ENCODE measurements at regions not wholly inside any gene's neighbourhood (a gene's known extent, or its start where the extent isn't known, plus 50 kb on each side); places are given as distances from the start of the nearest gene placed in this dataset.

GRCh38 chr5:125196481-125197111 is 450.2 kb upstream of the ZNF608 start:
- DNase-seq (no peak), ATAC-seq (peak; percentile 91)
- intact Hi-C loops (cut with DNase I, micrococcal nuclease), result no loop called here

- intact Hi-C loops (cut with DNase I, micrococcal nuclease), result no loop called here
- DNase-seq, result no peak
- no peak for ATAC-seq
Measured at GRCh38 chr5:125197321-125197720, 450.9 kb upstream of the ZNF608 start.

GRCh38 chr5:125198270-125198974 is 452.0 kb upstream of the ZNF608 start:
- DNase-seq, result peak; percentile 71 to 80
- intact Hi-C loops (cut with DNase I, micrococcal nuclease), result no loop called here
- ATAC-seq, result peak; percentile 70

GRCh38 chr5:125199373-125199772 is 452.9 kb upstream of the ZNF608 start:
- no peak for ATAC-seq
- intact Hi-C loops (cut with DNase I, micrococcal nuclease), result no loop called here
- DNase-seq, result no peak

GRCh38 chr5:125199968-125200865 is 453.8 kb upstream of the ZNF608 start:
- ATAC-seq (no peak), DNase-seq (no peak)
- intact Hi-C loops (cut with DNase I, micrococcal nuclease), result no loop called here

- DNase-seq (no peak), ATAC-seq (no peak)
- intact Hi-C loops (cut with DNase I, micrococcal nuclease), result no loop called here
Measured at GRCh38 chr5:125200866-125201373, 454.5 kb upstream of the ZNF608 start.

GRCh38 chr5:125201446-125202052 is 455.1 kb upstream of the ZNF608 start:
- ATAC-seq (no peak), DNase-seq (no peak)
- intact Hi-C loops (cut with DNase I, micrococcal nuclease), result no loop called here

- no peak for DNase-seq
- no peak for ATAC-seq
- intact Hi-C loops (cut with DNase I, micrococcal nuclease), result no loop called here
Measured at GRCh38 chr5:125202353-125202752, 455.9 kb upstream of the ZNF608 start.

GRCh38 chr5:125202871-125203438 is 456.5 kb upstream of the ZNF608 start:
- intact Hi-C loops (cut with DNase I, micrococcal nuclease), result no loop called here
- ATAC-seq (no peak), DNase-seq (no peak)

GRCh38 chr5:125203912-125204311 is 457.5 kb upstream of the ZNF608 start:
- intact Hi-C loops (cut with DNase I, micrococcal nuclease), result no loop called here
- DNase-seq (no peak), ATAC-seq (no peak)

GRCh38 chr5:125205601-125206225 is 459.3 kb upstream of the ZNF608 start:
- DNase-seq (no peak), ATAC-seq (no peak)

GRCh38 chr5:125207856-125208255 is 461.4 kb upstream of the ZNF608 start:
- ATAC-seq (no peak), DNase-seq (no peak)
- intact Hi-C loops (cut with DNase I, micrococcal nuclease), result no loop called here

More at GRCh38 chr5:125205601-125206225, 459.3 kb upstream of the ZNF608 start:
- intact Hi-C loops (cut with DNase I, micrococcal nuclease), result no loop called here

GRCh38 chr5:125209650-125210049 is 463.2 kb upstream of the ZNF608 start:
- no peak for DNase-seq
- no peak for ATAC-seq

GRCh38 chr5:125210242-125210947 is 464.0 kb upstream of the ZNF608 start:
- DNase-seq (no peak), ATAC-seq (no peak)
- intact Hi-C loops (cut with DNase I, micrococcal nuclease), result no loop called here

More at GRCh38 chr5:125209650-125210049, 463.2 kb upstream of the ZNF608 start:
- intact Hi-C loops (cut with DNase I, micrococcal nuclease), result no loop called here

- ATAC-seq (no peak), DNase-seq (no peak)
- intact Hi-C loops (cut with DNase I, micrococcal nuclease), result no loop called here
Measured at GRCh38 chr5:125214080-125214479, 467.6 kb upstream of the ZNF608 start.

- intact Hi-C loops (cut with DNase I, micrococcal nuclease), result no loop called here
- no peak for DNase-seq
- ATAC-seq, result no peak
Measured at GRCh38 chr5:125215593-125215992, 469.2 kb upstream of the ZNF608 start.

GRCh38 chr5:125219710-125220109 is 473.3 kb upstream of the ZNF608 start:
- intact Hi-C loops (cut with DNase I, micrococcal nuclease), result no loop called here
- no peak for ATAC-seq
- no peak for DNase-seq

- no peak for ATAC-seq
- intact Hi-C loops (cut with DNase I, micrococcal nuclease), result no loop called here
- DNase-seq, result no peak
Measured at GRCh38 chr5:125220284-125220683, 473.8 kb upstream of the ZNF608 start.

Measured in left colon (tissue), 2 donors.